ENCODE measurements at regions not wholly inside any gene's neighbourhood (a gene's known extent, or its start where the extent isn't known, plus 50 kb on each side); places are given as distances from the start of the nearest gene placed in this dataset.

GRCh38 chr5:174827558-174827957, 103.2 kb downstream of the MSX2 start:
- intact Hi-C loops (cut with micrococcal nuclease): no loop called here
- 58% methylated on average over 2 of the region's 6 CpGs; no CpG with 5 or more reads in 1 of the 2 experiments for WGBS, 2 experiments (ENCODE audit: extremely low coverage in 2 of 2, insufficient read length in 1 of 2)
- TF ChIP-seq BHLHE40 (IDR thresholded peaks at IDR 0.05; ENCODE audit: low read depth, low read length): no peak
- TF ChIP-seq CTCF (conservative IDR thresholded peaks at IDR 0.05; ENCODE audit: low read depth, low read length): no peak
- TF ChIP-seq FOS (IDR thresholded peaks at IDR 0.05; ENCODE audit: low read depth, low read length): no peak
- TF ChIP-seq NFE2L2 (IDR thresholded peaks at IDR 0.05; ENCODE audit: low read depth, low read length): no peak
- TF ChIP-seq RAD21 (IDR thresholded peaks at IDR 0.05; ENCODE audit: low read length): no peak
- no peak for TF ChIP-seq ELK1 (IDR thresholded peaks at IDR 0.05; ENCODE audit: borderline replicate concordance, low read depth, low read length)
- TF ChIP-seq MAFK (IDR thresholded peaks at IDR 0.05; ENCODE audit: low read depth, low read length): no peak
- TF ChIP-seq RCOR1 (IDR thresholded peaks at IDR 0.05; ENCODE audit: insufficient replicate concordance, low read length): no peak
- no peak for TF ChIP-seq CEBPB (IDR thresholded peaks at IDR 0.05; ENCODE audit: low read depth, low read length)
- Histone ChIP-seq H3K9me1 (ENCODE audit: insufficient read depth, low read length) (no peaks in the 10 kb centered on the region), H3K23ac (ENCODE audit: low read depth, low read length) (no peak overlapping the region), H3K4ac (ENCODE audit: low read depth, low read length) (no peak overlapping the region), H3K4me3 (ENCODE audit: insufficient read depth, low read depth, low read length) (no peak overlapping the region), H2BK15ac (ENCODE audit: low read depth, low read length) (no peak overlapping the region), H4K5ac (ENCODE audit: low read depth, low read length) (no peak overlapping the region), H2BK5ac (ENCODE audit: low read depth, low read length, poor library complexity, severe bottlenecking) (no peak overlapping the region), H3K4me1 (ENCODE audit: control insufficient read depth, insufficient read depth, low read length) (no peaks in the 10 kb centered on the region), H3K27me3 (ENCODE audit: control insufficient read depth, insufficient read depth, low read length) (no peaks in the 10 kb centered on the region; the same call in 1 of the 2 replicates), H3K56ac (ENCODE audit: extremely low read depth, insufficient read depth, low read length) (no peak overlapping the region), H3K27ac (ENCODE audit: insufficient read depth, low read length) (no peak overlapping the region), H2AK9ac (replicated peaks; ENCODE audit: low read depth, low read length, poor library complexity) (no peak overlapping the region), H3K9ac (ENCODE audit: low read depth, low read length) (no peak overlapping the region), H3K4me2 (ENCODE audit: low read depth, low read length) (no peak overlapping the region), H3K79me1 (ENCODE audit: low read depth in 1 of 2, low read length in 2 of 2) (no peaks in the 10 kb centered on the region), H3K9me3 (ENCODE audit: control insufficient read depth, insufficient read depth, low read length) (peaks cover 6% of the 10 kb centered on the region), H4K91ac (ENCODE audit: insufficient read depth, low read depth, low read length) (no peak overlapping the region), H2AK5ac (ENCODE audit: low read depth, low read length) (no peak overlapping the region), H2AFZ (replicated peaks; ENCODE audit: low read length, poor library complexity) (no peak overlapping the region), H3K14ac (replicated peaks; ENCODE audit: low read depth, low read length) (no peak overlapping the region), H4K8ac (ENCODE audit: low read depth in 2 of 2, low read length in 2 of 2) (no peak overlapping the region), H4K20me1 (ENCODE audit: insufficient read depth, low read length) (no peaks in the 10 kb centered on the region), H3K18ac (ENCODE audit: low read depth, low read length) (no peak overlapping the region), H2BK20ac (ENCODE audit: low read depth, low read length) (no peak overlapping the region), H3K36me3 (ENCODE audit: control insufficient read depth, insufficient read depth, low read length) (no peaks in the 10 kb centered on the region), H2BK120ac (ENCODE audit: low read depth, low read length) (no peak overlapping the region)
- in situ Hi-C loops (cut with MboI; ENCODE audit: low sequenced_read_pairs): no loop called here
- ChIA-PET POLR2A (ENCODE audit: unreplicated experiment) (no interaction called here), CTCF (no interaction called here)
- dilution Hi-C loops (cut with HindIII; ENCODE audit: low sequenced_read_pairs, unreplicated experiment): no loop called here
- ATAC-seq (ENCODE audit: low read depth) (no peak), DNase-seq (no peak)
- BruUV-seq (replicated peaks): no TSS peak
